RKO (cell line): ENCODE measurements at regions not wholly inside any gene's neighbourhood (a gene's known extent, or its start where the extent isn't known, plus 50 kb on each side); places are given as distances from the start of the nearest gene placed in this dataset.

Experiments
- DNase-seq: peaks from one replicate; pipeline ENCODE4 v3.0.0-alpha.2; 2016; ENCODE audit warnings: low spot score

GRCh38 chr1:42096554-42096953, 56.7 kb upstream of the GUCA2B start:
- no peak for DNase-seq

- no peak for DNase-seq
Observed at GRCh38 chr1:42089246-42089645, 64.0 kb upstream of the GUCA2B start.

DNA sequence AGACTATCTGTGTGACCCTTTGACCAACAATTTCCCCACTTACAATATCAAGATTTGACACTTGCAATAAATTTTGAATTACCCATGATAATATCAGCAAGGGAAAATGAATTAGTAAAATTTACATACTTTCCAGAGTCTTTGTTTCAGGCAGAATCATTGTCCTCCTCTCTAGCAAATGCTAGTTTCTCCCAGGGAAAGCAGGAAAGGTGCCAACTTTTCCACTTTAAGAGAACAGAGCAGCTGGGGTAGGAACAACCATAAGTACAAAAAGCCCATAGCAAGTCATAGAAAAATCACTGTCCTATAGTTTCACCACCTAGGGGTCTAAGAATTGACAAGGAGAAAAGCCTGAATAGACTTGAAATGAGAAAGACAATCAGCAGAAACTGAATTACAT, 67.1 kb upstream of the GUCA2B start:
- DNase-seq, result no peak

DNA sequence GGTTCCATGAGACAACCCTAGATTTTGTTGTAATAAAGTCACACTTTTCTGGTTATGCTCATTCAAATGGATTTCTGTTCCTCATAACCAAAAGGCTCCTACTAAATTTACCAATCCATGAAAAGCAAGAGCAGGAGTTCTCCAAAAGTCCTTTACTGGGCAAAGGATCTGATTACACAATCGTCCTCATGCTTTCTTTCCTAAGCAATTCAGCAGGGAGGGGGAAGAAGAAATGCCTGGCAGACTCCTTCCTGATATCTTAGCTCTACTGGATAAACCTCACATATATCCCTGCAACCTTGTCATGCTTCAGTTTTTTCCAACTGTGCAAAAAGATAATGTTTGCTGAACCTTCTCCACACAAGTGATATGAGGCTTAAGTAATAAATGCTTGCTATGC, 67.6 kb upstream of the GUCA2B start:
- DNase-seq, result no peak

- DNase-seq, result no peak
Observed at GRCh38 chr1:42081475-42081874, 71.7 kb upstream of the GUCA2B start.

GRCh38 chr1:42075179-42075578, 78.0 kb upstream of the GUCA2B start:
- DNase-seq, result no peak

- DNase-seq, result no peak
Observed at GRCh38 chr1:42070996-42071395, 82.2 kb upstream of the GUCA2B start.

GRCh38 chr1:42057800-42058199, 95.4 kb upstream of the GUCA2B start:
- no peak for DNase-seq

DNA sequence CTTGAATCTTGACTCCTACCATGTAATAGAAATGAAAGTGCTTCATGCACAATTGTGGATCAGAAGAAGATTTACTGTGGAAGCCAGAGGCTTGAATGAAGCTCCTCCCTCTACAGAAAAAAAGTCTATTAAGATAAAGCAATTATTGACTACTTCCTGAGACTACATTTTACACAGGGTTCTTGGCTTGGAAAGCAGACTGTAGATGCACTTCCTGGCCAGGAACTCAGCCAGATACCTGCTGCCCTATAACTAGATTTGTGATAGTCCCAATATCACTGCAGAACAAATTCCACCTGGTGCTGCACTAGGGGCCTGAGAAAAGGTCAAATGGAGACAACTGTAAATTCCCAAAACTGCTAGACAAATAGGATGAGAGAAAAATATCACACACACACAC, 96.8 kb upstream of the GUCA2B start:
- DNase-seq, result no peak

DNA sequence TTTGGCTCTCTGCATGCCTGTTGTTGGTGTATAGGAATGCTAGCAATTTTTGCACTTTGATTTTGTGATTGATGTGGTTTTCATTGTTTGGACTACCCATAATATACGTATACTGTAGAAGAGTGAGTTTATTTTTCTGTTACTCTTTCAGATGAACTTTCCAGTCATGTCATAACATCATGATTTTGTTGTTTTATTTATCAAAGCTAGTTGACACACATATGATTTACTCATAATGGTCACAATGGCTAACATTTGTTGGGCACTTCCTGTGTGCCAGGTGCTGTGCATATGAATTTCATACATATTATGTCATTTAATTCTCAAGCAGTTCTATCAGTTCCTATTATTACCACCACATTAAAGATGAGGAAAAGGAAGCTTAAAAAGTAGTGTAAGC, 98.1 kb upstream of the GUCA2B start:
- DNase-seq, result no peak

GRCh38 chr1:42052072-42052699, 101.0 kb upstream of the GUCA2B start:
- DNase-seq, result no peak

- no peak for DNase-seq
Observed at GRCh38 chr1:42047508-42047880, 105.7 kb upstream of the GUCA2B start.

GRCh38 chr1:42046761-42047507, 106.3 kb upstream of the GUCA2B start:
- DNase-seq, result no peak

DNA sequence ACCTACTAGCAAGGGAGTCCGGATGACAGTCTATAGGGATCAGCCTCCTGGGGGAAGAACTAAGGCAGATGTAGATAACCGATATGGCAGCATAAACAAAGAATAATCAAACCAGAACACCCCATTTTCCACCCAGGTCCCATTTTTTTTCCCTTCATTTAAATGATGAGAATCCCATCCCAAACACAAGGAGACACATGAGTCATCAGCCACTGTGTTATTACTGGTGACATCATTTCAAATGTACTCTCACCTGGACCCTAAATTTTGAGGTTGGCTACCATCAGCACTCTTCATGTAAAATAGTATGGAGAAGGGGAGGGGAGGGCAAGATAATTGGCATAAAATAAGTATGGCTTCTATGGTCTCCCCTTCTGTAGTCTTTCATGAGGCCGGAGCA, 108.9 kb upstream of the GUCA2B start:
- DNase-seq, result no peak

GRCh38 chr1:42043811-42044210, 109.4 kb upstream of the GUCA2B start:
- DNase-seq, result no peak

DNA sequence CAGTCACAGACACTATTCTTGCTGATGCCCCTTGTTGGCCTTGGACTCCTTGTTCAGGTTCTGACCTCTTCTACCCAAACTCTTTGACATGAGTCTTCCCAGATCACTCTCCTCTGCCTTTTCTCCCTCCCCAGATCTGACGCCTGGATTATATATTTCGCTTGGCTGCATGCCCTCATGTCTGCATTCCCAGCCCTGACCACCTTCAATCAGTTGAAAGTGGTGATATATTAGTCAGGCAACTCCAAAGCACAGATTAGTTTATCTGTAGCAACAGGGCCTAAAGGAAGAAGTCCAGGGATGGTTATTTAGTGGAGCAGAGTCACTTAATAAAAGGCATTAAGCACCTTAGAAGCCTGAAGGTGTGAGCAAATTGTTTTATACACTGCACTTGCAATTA, 110.0 kb upstream of the GUCA2B start:
- no peak for DNase-seq

DNA sequence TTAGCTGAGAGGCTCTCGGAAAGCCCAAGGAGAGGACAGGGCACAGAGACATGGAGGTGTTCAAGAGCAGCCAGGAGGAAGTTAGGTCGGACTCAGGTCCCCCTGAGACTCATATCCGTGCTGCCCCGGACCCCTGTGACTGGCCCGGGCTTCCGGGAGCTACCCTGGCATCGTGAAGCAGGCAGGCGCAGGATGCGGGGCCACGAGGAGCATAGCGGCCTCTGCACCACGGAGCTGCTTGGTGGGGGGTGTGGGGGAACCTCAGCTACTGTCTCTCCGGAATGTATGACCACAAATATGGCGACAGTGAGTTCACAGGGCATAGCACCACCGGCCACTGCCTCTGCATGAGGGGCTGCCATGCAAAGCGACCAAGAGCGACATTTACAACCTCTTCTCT, 112.2 kb upstream of the GUCA2B start:
- no peak for DNase-seq

DNA sequence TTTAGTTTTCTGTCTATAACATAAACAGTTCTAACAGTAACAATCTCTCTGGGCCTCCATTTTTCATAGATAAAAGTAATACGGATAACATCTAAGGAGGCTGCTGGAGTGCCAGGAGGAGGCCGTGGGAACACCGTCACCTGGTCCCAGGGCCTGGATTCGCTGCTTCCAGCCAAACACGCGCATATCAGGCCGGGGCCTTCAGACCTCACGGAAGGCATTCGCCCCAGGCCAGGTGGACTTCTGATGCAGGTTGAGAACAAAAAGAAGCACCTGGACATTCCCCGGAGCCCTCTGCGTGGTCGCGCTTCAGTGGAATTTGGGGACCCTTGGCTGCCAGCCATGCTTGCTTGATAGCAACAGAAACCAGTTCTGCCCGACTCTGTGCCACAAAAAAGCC, 113.1 kb upstream of the GUCA2B start:
- DNase-seq, result no peak

DNA sequence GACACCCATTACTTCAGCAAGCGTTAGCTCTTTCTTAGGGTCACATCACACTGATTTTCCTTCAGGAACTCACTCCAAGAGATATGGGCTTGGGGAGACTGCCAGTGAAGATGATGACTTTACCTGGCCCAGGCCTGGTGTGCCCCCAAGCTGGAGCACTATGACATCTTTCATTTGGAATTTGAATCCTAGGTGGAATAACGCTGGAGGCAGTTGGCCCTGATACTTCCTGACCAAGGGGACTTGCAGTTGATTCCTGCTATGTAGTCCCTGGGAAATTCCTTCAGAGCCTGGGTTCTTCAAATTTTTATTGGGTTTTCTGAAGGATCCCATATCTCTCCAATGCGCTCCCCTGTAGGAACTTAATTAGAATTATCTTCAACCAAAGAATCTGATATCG, 114.9 kb upstream of the GUCA2B start:
- no peak for DNase-seq

DNA sequence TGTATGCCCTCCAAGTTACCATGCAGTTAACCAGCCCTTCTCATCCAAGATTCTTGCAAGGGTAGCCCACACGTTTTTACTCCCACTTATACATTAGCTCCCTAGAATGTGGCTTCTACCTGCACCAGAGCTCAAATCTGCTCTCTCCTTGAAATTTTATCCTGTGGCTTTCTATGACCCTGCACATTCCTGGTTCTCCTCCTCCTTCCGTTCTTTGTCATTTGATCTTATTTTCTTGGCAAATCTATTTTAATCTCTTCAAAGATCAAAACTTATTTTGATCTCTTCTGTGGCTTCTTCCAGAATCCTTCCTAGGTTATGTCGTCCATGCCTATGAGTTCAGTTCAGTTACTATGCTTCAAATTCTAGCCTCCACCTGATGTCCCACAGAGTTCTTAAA, 115.6 kb upstream of the GUCA2B start:
- DNase-seq, result no peak

DNA sequence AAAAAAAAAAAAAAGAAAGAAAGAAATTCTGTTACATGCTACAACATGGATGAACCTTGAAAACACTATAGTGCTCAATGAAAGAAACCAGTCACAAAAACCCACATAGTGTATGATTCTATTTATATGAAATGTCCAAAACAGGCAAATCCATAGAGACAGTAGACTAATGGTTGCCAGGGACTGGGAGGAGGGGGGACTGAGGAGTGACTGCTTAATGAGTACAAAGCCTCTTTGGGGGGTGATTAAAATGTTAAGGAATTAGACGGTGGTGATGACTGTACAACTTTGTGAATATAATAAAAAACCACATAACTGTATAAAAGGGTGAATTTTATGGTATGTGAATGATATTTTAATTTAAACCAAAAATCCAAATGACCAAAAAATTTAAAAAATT, 116.0 kb upstream of the GUCA2B start:
- no peak for DNase-seq

DNA sequence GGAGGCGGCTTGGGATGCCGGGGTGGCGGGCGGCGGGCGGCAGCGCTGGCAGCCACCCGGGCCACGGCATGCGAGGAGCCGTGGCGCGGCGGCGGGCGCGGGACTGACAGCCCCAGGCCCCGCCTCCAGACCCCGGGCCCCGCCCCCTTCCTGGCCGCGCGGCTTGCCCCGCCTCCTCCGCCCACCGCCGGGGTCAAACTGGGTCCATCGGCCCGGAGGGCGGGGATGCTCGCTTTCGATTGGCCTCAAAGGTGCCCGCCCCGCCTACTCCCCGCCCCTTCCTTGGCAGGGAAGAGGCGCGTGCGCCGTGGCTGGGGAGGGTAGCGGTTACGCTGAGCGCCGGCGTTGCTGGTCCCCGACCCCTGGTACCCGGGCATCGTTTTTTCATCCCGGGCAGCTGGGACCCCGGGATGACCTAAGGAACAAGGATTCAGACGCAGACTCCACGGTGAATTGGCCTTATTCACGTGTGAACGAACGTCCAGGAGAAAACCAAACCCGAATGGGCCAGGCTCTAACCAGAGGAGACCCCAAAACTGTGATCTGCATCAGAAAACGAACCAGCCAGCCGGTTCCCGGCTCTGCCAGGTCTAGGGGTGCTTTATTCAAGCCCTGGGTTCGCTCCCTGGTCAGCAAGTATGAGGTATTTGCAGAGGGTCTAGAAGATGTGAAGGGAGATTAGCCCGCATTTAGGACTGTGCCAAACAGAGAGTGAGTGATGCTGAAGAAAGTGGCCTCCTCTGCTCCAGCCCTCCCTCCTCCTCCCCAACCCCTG, 117.2 kb upstream of the GUCA2B start:
- peak; percentile 89 for DNase-seq

- peak; percentile 14 for DNase-seq
Observed at GRCh38 chr1:42035205-42035829, 116.6 kb upstream of the HIVEP3 start.
